ENCODE measurements at regions not wholly inside any gene's neighbourhood (a gene's known extent, or its start where the extent isn't known, plus 50 kb on each side); places are given as distances from the start of the nearest gene placed in this dataset.

DNA sequence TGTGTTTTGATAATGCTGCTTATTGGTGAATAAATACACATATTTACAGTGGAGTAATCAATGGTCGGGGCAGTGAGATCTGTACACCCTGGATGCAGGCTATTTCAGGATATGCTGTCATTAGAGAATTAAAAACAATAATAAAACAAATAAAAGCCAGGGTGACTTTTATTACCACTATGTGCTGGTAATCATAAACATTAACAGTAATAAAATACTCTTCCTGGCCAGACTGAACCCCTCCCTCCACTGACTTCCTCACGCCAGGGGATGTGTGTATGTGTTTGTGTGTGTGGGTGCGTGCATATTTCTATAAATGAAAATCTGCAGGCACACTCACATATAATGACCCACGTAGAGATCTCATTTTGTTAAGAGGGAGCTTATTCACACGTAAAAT lies 98.0 kb upstream of the MAP9 start:
- H3K9me3 ChIP-seq, result no peaks in the 10 kb centered on the region
- no peaks in the 10 kb centered on the region for H3K27me3 ChIP-seq
- H3K4me3 ChIP-seq, result no peak overlapping the region
- 80% methylated on average over 5 of the region's 5 CpGs for WGBS
- H3K36me3 ChIP-seq, result no peaks in the 10 kb centered on the region
- H3K27ac ChIP-seq, result no peak overlapping the region
- TF ChIP-seq, protein P1, sequence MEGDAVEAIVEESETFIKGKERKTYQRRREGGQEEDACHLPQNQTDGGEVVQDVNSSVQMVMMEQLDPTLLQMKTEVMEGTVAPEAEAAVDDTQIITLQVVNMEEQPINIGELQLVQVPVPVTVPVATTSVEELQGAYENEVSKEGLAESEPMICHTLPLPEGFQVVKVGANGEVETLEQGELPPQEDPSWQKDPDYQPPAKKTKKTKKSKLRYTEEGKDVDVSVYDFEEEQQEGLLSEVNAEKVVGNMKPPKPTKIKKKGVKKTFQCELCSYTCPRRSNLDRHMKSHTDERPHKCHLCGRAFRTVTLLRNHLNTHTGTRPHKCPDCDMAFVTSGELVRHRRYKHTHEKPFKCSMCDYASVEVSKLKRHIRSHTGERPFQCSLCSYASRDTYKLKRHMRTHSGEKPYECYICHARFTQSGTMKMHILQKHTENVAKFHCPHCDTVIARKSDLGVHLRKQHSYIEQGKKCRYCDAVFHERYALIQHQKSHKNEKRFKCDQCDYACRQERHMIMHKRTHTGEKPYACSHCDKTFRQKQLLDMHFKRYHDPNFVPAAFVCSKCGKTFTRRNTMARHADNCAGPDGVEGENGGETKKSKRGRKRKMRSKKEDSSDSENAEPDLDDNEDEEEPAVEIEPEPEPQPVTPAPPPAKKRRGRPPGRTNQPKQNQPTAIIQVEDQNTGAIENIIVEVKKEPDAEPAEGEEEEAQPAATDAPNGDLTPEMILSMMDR (IDR thresholded peaks at IDR 0.05), result no peak
- H3K4me1 ChIP-seq, result no peaks in the 10 kb centered on the region
- no peak for DNase-seq (ENCODE audit: low spot score in 2 of 2)

DNA sequence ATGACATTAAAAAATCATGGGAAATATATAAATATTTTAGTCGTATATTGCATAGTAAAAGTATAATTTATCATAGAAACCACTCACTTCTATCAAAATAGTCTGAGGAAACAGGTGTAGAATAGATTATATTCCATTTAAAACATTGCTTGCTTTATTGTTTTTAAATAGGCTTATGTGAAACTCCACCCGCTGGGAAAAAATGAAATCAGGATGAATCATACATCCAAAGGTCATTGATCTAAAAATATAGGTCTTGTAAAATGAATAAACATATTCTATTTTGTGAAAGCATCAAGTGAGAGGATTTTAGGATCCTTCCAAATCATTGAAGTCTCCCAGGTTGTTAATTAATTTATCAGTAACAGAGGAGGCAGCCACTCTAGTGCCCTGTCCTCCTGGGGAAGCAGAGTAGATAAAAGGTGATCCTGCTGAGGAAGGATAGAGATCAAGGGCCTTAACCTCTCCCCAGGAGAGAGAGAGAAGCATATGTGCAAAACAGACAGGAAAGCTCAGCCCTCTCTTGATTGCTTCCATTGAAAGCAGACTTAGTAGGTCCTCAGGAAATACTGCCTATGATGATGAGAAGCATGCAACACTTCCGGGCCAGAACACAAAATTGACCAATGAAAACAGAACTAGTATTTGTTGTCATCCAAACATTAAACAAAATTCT lies 96.8 kb upstream of the MAP9 start:
- Histone ChIP-seq H3K27me3 (no peaks in the 10 kb centered on the region), H3K36me3 (no peaks in the 10 kb centered on the region), H3K4me1 (no peaks in the 10 kb centered on the region), H3K27ac (no peak overlapping the region), H3K9me3 (no peaks in the 10 kb centered on the region), H3K4me3 (no peak overlapping the region)
- WGBS, result 56% methylated on average over 3 of the region's 3 CpGs
- TF ChIP-seq EP300 (IDR thresholded peaks at IDR 0.05), result no peak
- no peak for DNase-seq (ENCODE audit: low spot score in 2 of 2)

DNA sequence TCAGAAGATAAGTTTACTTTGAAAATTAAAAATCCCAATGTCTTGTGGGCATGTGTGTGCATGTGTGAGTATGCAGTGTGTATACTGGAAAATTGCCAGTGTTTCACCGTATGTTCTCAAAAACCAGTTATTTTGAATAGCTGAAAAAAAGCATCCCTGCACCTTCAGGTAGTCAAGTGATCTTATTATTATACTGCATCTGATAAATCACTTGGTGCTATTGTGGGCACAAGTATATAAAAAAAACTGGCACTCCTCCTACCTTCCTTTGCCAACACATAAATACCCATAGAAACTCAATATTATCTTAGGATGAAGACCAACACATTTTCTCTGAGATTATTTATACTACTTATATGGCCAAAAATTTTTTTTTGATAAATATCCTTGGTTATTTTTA lies 91.5 kb upstream of the MAP9 start:
- no peak for DNase-seq (ENCODE audit: low spot score in 2 of 2)
- WGBS, result 74% methylated on average over 1 of the region's 1 CpG
- TF ChIP-seq EP300 (IDR thresholded peaks at IDR 0.05), result no peak
- TF ChIP-seq POLR2AphosphoS5 (IDR thresholded peaks at IDR 0.05), result no peak
- TF ChIP-seq POLR2A (IDR thresholded peaks at IDR 0.05), result no peak
- TF ChIP-seq, protein P1 (IDR thresholded peaks at IDR 0.05), result no peak
- Histone ChIP-seq H3K36me3 (no peaks in the 10 kb centered on the region), H3K4me3 (no peak overlapping the region), H3K27me3 (no peaks in the 10 kb centered on the region), H3K9me3 (no peaks in the 10 kb centered on the region), H3K4me1 (no peaks in the 10 kb centered on the region), H3K27ac (no peak overlapping the region)

DNA sequence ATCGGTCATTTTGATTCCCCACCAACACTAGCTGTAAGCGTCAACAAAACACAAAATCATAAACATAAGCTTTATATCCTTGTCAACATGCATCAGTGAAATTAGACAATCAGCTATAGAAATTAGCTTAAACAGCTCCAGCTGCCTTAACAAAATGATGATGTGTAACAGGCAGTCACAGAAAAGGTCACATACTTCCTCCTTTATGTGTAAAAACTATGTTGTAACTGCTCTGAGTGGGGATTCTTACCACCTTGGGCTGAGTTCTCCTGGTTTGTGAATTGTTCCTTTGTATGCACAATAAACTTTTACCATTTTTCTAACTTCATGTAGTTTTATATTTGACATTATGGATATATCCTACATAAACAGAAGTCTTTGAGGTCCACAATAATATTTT lies 73.9 kb upstream of the MAP9 start:
- Histone ChIP-seq H3K4me1 (no peaks in the 10 kb centered on the region), H3K27ac (no peak overlapping the region), H3K36me3 (no peaks in the 10 kb centered on the region), H3K9me3 (no peaks in the 10 kb centered on the region), H3K4me3 (no peak overlapping the region), H3K27me3 (no peaks in the 10 kb centered on the region)
- no peak for DNase-seq (ENCODE audit: low spot score in 2 of 2)
- TF ChIP-seq EP300 (IDR thresholded peaks at IDR 0.05), result no peak
- TF ChIP-seq POLR2A (IDR thresholded peaks at IDR 0.05), result no peak
- TF ChIP-seq, protein P1 (IDR thresholded peaks at IDR 0.05), result no peak
- no peak for TF ChIP-seq POLR2AphosphoS5 (IDR thresholded peaks at IDR 0.05)
- 80% methylated on average over 2 of the region's 2 CpGs for WGBS

DNA sequence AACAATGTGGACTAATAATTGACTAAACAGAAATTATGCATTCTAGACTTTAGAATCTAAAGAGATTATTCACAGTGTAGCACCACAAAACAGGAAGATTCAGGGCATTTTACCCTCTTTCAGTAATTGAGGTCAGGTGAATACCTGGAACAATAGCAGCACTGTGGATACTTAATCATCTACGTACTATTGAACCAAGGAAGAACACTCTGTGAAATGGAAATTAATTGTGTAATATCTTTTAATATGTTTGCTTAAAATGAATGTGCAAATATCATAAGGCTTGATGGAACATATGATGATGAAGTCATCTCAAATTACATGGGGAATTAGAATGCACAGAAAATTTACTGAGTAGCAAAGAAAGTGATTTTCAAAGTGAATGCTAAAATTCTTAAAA lies 68.5 kb upstream of the MAP9 start:
- Histone ChIP-seq H3K27me3 (no peaks in the 10 kb centered on the region), H3K9me3 (no peaks in the 10 kb centered on the region), H3K4me1 (peaks cover 4% of the 10 kb centered on the region), H3K4me3 (no peak overlapping the region), H3K36me3 (no peaks in the 10 kb centered on the region), H3K27ac (no peak overlapping the region)
- TF ChIP-seq POLR2AphosphoS5 (IDR thresholded peaks at IDR 0.05) (no peak), POLR2A (IDR thresholded peaks at IDR 0.05) (no peak), EP300 (IDR thresholded peaks at IDR 0.05) (no peak)
- TF ChIP-seq, protein P1 (IDR thresholded peaks at IDR 0.05), result no peak
- WGBS, result 83% methylated on average over 1 of the region's 1 CpG
- DNase-seq (ENCODE audit: low spot score in 2 of 2), result no peak

DNA sequence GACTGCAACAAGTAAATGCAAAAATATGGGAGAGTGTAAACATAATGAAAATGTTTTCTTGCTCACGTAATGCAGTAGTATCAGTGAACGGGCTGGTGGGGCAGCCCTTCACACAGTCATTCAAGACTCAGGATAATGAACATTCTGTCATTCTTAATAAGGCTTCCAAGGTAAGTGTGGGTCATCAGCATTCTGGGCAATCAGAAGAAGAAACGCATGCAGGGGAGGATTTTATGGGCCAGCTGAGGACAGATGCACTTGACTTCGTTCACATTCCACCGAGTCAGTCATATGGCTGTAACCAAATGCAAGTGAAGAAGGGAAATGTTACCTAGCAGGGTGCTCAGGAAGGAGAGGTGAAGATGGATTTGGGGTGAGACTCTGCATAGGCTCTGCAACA lies 68.0 kb upstream of the MAP9 start:
- H3K4me3 ChIP-seq, result no peak overlapping the region
- H3K4me1 ChIP-seq, result peaks cover 4% of the 10 kb centered on the region
- WGBS, result 85% methylated on average over 5 of the region's 5 CpGs
- TF ChIP-seq POLR2A (IDR thresholded peaks at IDR 0.05) (no peak), EP300 (IDR thresholded peaks at IDR 0.05) (no peak), POLR2AphosphoS5 (IDR thresholded peaks at IDR 0.05) (no peak)
- TF ChIP-seq, protein P1 (IDR thresholded peaks at IDR 0.05), result no peak
- no peaks in the 10 kb centered on the region for H3K36me3 ChIP-seq
- H3K9me3 ChIP-seq, result no peaks in the 10 kb centered on the region
- peaks cover 4% of the 10 kb centered on the region for H3K27me3 ChIP-seq
- H3K27ac ChIP-seq, result no peak overlapping the region
- DNase-seq (ENCODE audit: low spot score in 2 of 2), result no peak
